Thyroid gland (tissue), 4 donors: ENCODE measurements at regions not wholly inside any gene's neighbourhood (a gene's known extent, or its start where the extent isn't known, plus 50 kb on each side); places are given as distances from the start of the nearest gene placed in this dataset.
A peak's percentile ranks its signal among the peaks of the same experiment; 100 is the strongest.

ENCODE experiments used
- DNase-seq, 2 donors: peaks; one replicate each; pipeline ENCODE4 v3.0.0-alpha.2; 2019
- H3K27ac ChIP-seq, 3 donors: fragments of 200-600 bp; sonication (generic); 1 replicate in 2 of 3; 2 replicates in 1 of 3; pipeline ENCODE4 v1.5.1; 2016 to 2019; ENCODE audit warnings: mild to moderate bottlenecking in 1 of 3, moderate library complexity in 1 of 3
- H3K27me3 ChIP-seq: fragments of 200-600 bp; sonication (generic); one replicate; pipeline ENCODE4 v1.5.1; 2019
- H3K36me3 ChIP-seq, 2 donors: fragments of 200-600 bp; sonication (generic); one replicate each; pipeline ENCODE4 v1.5.1; 2016 to 2019
- H3K4me1 ChIP-seq, 2 donors: fragments of 200-600 bp; sonication (generic); one replicate each; pipeline ENCODE4 v1.5.1; 2017 to 2019
- H3K4me3 ChIP-seq, 3 donors: fragments of 200-600 bp; sonication (generic); replicated peaks in 1 of 3; 1 replicate in 2 of 3; 2 replicates in 1 of 3; pipeline ENCODE4 v1.5.1; 2016; ENCODE audit warnings: mild to moderate bottlenecking in 1 of 3
- H3K9me3 ChIP-seq: fragments of 200-600 bp; sonication (generic); one replicate; pipeline ENCODE4 v1.5.1; 2017
- POLR2A ChIP-seq, 2 donors: fragments of 450-650 bp; IDR thresholded peaks; one replicate each; pipeline ENCODE4 v1.6.1; 2017; ENCODE audit warnings: antibody characterized with exemption in 2 of 2, mild to moderate bottlenecking in 2 of 2, moderate library complexity in 1 of 2
- WGBS, 2 donors: methylation state at CpG; one replicate each; pipeline ENCODE4 v1.1.5; 2017; 5-methylcytosine and 5-hydroxymethylcytosine counted together
- intact Hi-C: fragments of 100-400 bp; cut with DNase I; formaldehyde crosslinking; loops from one replicate; pipeline ENCODE4 v1.15.1; 2023
- TF ChIP-seq, protein P1 (sequence below), 6 experiments: fragments of 200-600 bp in 3 of 6; fragments of 450-650 bp in 3 of 6; sonication (generic) in 3 of 6; IDR thresholded peaks; one replicate each; pipeline ENCODE4 v1.5.1; 2016 to 2019; ENCODE audit warnings: antibody characterized with exemption in 6 of 6, mild to moderate bottlenecking in 2 of 6, inconsistent platforms in 1 of 6, moderate library complexity in 1 of 6

DNA sequence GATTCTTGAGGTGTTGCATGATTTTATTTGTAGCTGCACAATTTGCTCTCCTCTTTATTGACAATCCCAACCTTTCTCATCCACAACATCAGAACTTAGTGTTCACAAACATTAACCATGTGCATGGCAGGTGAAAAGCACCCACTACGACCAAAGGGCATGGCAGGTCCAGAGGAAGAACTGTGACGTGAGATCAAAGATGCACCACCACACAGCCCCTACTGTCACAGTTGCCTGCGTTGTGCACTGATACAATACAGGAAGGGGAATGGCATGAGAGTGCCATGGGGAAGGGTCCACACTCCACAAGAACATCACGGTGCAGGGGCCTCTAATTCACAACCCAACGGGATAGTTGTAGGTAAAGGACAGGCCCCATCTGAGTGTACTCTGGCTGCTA, 217.1 kb upstream of the PFKP start:
- intact Hi-C loops = no loop called here
- Histone ChIP-seq H3K27me3 (no peaks in the 10 kb centered on the region), H3K36me3 (no peaks in the 10 kb centered on the region), H3K4me3 (no peak overlapping the region), H3K4me1 (no peaks in the 10 kb centered on the region), H3K9me3 (no peaks in the 10 kb centered on the region), H3K27ac (no peak overlapping the region)
- no peak for DNase-seq
- TF ChIP-seq, protein P1, sequence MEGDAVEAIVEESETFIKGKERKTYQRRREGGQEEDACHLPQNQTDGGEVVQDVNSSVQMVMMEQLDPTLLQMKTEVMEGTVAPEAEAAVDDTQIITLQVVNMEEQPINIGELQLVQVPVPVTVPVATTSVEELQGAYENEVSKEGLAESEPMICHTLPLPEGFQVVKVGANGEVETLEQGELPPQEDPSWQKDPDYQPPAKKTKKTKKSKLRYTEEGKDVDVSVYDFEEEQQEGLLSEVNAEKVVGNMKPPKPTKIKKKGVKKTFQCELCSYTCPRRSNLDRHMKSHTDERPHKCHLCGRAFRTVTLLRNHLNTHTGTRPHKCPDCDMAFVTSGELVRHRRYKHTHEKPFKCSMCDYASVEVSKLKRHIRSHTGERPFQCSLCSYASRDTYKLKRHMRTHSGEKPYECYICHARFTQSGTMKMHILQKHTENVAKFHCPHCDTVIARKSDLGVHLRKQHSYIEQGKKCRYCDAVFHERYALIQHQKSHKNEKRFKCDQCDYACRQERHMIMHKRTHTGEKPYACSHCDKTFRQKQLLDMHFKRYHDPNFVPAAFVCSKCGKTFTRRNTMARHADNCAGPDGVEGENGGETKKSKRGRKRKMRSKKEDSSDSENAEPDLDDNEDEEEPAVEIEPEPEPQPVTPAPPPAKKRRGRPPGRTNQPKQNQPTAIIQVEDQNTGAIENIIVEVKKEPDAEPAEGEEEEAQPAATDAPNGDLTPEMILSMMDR (IDR thresholded peaks at IDR 0.05) = no peak
- no peak for TF ChIP-seq POLR2A (IDR thresholded peaks at IDR 0.05)
- WGBS, 2 donors = 97% methylated on average over 5 of the region's 5 CpGs

DNA sequence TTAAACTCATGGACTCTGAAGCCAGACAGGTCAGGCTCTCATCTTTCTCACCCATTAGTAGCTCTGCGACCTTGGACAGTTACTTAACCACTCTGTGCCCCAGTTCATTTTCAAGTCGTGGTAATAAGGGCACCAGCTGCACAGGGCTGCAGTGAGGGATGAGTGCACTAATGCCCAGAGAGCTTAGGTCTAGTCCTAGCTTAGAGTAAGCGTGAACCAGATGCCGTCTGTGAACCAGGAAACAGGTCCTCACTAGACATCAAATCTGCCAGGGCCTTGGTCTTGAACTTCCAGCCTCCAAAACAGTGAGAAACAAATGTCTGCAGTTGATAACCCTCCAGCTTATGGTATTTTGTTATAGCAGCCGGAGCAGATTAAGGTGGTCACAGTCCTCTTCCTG, 222.4 kb upstream of the PFKP start:
- no peak overlapping the region for H3K4me3 ChIP-seq
- no peaks in the 10 kb centered on the region for H3K9me3 ChIP-seq
- 73 to 91% methylated on average over 5 of the region's 5 CpGs for whole genome bisulfite sequencing, 2 donors
- no peaks in the 10 kb centered on the region for H3K27me3 ChIP-seq
- DNase-seq = no peak
- intact Hi-C loops = loop anchor here (5.0 kb wide), 1 partner anchor 197 kb away; no protein-coding TSS in a partner anchor
- no peak overlapping the region for H3K27ac ChIP-seq
- TF ChIP-seq, protein P1 (IDR thresholded peaks at IDR 0.05) = no peak
- TF ChIP-seq POLR2A (IDR thresholded peaks at IDR 0.05) = no peak
- no peaks in the 10 kb centered on the region for H3K36me3 ChIP-seq
- no peaks in the 10 kb centered on the region for H3K4me1 ChIP-seq

DNA sequence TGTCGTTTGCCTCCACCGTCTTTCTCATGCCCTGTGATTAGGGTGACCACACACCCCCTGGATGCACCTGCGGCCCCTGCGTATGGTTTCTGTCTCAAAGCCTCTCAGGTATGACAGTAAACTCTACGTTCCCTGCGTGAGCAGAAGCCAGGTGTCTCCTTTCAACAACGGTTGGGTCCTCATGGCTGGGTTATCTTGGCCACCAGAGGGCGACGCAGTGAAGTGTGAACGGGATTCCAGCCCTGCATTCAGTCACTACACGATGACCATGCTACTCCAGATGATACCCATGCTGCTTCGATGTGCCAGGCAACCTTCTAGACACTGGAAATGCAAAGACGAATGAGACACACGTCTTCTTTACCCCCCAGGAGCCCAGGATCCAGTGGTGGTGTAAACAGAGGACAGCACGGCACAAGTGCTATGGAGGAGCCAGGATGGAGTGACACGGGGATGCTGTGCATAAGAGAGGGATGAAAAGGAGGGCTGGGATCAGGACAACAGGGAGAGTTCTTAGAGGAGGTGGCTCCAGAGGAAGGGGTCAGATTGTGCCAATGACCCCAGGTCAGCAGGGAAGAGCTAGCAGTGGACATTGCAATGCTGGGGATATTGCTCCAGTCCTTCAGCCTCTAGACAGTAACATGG, 228.1 kb upstream of the PFKP start:
- Histone ChIP-seq H3K36me3 (no peaks in the 10 kb centered on the region), H3K27ac (no peak overlapping the region), H3K9me3 (no peaks in the 10 kb centered on the region), H3K4me3 (no peak overlapping the region), H3K27me3 (no peaks in the 10 kb centered on the region), H3K4me1 (no peaks in the 10 kb centered on the region)
- intact Hi-C loops = no loop called here
- 43 to 54% methylated on average over 16 of the region's 16 CpGs for WGBS, 2 donors
- TF ChIP-seq, protein P1 (IDR thresholded peaks at IDR 0.05) = peak in 5 of 6 experiments; percentile 16 to 64 (median 50)
- TF ChIP-seq POLR2A (IDR thresholded peaks at IDR 0.05) = no peak
- DNase-seq = peak; percentile 58 to 72

DNA sequence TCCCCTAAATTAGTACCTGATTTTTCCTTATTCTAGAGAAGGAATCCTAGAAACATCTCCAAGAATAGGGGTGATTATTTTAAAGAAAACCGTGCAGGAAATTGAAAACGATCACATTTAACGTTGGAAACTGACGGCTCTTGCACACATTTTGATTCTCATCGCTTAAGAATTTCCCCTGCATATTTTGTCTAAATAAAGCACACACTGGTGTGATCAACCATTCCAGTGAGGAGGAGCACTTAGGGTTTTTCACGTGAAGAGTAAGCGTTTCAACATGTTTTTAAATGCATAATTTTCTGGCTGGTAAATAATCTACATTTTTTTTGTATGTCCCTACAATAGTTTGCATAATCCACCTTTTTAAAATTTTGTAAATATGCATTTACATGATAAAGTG, 229.7 kb upstream of the PFKP start:
- no peak overlapping the region for H3K27ac ChIP-seq
- no peaks in the 10 kb centered on the region for H3K9me3 ChIP-seq
- 65 to 72% methylated on average over 7 of the region's 7 CpGs for WGBS, 2 donors
- TF ChIP-seq, protein P1 (IDR thresholded peaks at IDR 0.05) = no peak
- TF ChIP-seq POLR2A (IDR thresholded peaks at IDR 0.05) = no peak
- H3K4me3 ChIP-seq = no peak overlapping the region
- intact Hi-C loops = no loop called here
- no peaks in the 10 kb centered on the region for H3K36me3 ChIP-seq
- no peak for DNase-seq
- H3K4me1 ChIP-seq = no peaks in the 10 kb centered on the region
- no peaks in the 10 kb centered on the region for H3K27me3 ChIP-seq

DNA sequence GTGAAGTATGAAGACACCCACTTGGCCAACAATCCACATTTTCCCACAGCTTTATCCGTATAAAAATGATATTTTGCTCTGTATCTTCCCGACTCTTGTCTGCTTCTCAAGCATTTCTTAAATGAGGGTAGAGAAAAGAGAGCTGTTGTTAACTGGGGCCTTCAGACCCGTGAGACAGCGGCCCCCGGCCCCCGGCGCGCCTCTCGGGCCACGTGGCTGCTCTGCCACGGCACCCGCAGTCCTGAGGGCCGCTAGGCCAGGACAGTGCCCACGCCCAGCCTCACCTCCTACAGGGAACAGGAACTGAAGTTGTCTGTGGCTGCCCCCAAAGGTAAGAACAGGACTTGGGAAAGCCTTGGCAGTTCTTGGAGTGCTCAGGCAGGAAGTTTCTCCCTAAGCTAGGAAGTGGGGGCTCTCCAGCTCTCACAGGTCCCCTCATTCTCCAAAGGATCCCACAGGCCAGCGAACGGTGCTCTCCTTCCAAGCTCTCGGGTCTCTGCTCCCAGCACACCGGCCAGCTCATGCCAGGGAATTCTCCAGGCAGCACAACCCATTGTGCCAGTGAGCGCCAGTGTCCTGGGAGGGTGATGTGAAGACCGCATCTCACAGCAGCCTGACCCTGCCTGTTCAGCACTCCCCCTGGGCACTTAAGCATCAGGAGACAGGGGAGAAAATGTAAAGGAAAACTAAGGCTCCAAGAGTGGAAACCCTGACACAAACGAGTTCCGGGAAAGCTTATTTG, 230.3 kb upstream of the PFKP start:
- DNase-seq = no peak
- no peak for TF ChIP-seq POLR2A (IDR thresholded peaks at IDR 0.05)
- TF ChIP-seq, protein P1 (IDR thresholded peaks at IDR 0.05) = no peak
- H3K4me1 ChIP-seq = no peaks in the 10 kb centered on the region
- no peak overlapping the region for H3K27ac ChIP-seq
- no peaks in the 10 kb centered on the region for H3K9me3 ChIP-seq
- no peaks in the 10 kb centered on the region for H3K27me3 ChIP-seq
- no peak overlapping the region for H3K4me3 ChIP-seq
- no peaks in the 10 kb centered on the region for H3K36me3 ChIP-seq
- intact Hi-C loops = no loop called here
- 92 to 94% methylated on average over 22 of the region's 22 CpGs for WGBS, 2 donors
